ENCODE measurements at regions not wholly inside any gene's neighbourhood (a gene's known extent, or its start where the extent isn't known, plus 50 kb on each side); places are given as distances from the start of the nearest gene placed in this dataset.

DNA sequence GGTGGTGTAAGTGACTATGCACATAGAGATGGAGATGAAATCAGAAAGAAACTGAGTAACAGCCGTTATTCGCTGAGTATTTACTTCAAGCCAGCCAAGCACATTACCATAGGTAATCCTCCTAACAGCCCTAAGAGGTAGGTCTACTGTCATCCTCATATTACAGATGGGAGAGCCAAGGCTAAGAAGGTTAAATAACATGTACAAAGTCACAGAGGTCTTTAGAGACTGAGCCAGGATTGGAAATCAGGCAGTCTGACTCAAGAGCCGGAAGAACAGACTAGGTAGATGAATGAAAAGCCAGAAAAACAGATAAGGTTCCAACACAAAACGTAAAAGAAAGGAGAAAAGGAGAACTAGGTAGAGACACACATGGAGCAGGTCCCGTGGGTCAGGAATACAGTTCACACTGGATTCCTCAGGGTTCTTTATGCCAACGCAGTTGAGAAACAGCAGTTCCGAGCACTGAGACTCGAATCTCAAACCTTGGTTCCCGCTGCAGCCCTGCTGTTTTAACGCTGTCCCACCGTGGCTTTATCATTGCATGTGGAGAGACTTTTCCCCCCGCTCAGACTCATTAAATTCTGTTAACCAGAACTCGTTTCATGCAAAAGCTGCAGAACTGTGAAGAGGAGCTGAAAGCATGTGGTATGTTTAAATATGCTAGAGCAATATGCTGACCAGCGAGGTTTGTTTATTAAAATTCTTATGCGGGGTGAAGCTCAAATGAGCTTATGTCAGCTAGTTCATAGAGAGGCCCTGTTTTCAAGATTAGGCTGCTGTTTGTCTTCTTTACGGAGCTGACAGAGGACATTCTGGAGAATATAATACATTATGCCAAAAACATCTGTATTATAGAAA, 537.9 kb downstream of the CD83 start:
- no peak for DNase-seq

DNA sequence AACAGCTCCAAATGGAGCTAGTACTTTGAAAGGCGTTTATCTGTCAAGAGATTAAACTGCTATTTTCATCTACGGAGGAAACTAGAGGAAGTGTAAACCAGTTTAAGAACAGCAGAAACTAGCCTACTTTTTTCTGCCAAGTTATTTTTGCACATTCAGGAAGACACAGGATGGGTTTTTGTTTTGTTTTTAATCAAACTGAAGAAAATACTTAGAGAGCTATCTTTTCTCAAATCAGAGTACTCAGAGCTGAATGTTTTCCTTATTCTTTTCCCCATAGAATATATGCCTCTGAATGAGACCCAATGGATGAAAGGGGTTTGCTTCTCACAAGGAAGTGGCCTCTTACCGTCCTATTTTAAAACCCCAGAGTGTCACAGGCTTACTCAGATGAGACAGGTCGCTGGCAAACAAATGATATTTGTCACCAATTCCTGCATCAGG, 538.5 kb downstream of the CD83 start:
- DNase-seq: peak; percentile 32

DNA sequence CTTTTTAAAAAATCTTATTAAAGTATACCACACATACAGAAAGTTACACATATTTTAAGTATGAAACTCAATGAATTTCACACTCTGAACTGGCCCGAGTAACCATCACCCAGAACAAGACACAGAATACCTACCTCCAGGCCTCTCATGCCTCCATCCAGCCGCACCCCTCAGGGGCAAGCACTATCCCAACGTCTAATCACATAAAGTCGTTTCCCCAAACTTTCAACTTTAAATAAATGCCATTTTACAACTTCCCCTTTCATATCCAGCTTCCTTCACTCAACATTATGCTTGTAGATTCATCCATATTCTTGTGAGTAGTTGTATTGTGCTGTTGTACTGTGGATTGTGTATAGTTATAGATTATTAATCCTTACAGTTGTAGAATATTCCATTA, 539.1 kb downstream of the CD83 start:
- DNase-seq: no peak

DNA sequence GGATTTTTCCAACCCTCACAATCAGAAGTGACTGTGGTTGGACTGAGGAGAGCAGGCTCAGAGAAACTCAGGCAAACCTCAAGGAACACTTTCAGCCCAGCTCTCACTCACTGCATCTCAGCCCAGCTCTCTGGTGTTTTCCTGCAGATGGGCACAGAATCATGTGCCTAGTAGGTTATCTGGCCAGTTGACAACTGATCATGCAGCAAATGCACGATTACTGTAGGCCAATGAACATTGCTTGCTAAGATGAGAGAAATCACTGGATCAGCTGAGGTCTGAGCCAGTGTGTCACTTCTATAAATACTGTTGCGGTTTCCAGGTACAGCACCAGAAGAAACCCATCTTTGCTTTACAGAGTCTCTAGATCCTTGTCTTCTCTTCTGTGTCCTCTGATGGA, 540.5 kb downstream of the CD83 start:
- DNase-seq: no peak

DNA sequence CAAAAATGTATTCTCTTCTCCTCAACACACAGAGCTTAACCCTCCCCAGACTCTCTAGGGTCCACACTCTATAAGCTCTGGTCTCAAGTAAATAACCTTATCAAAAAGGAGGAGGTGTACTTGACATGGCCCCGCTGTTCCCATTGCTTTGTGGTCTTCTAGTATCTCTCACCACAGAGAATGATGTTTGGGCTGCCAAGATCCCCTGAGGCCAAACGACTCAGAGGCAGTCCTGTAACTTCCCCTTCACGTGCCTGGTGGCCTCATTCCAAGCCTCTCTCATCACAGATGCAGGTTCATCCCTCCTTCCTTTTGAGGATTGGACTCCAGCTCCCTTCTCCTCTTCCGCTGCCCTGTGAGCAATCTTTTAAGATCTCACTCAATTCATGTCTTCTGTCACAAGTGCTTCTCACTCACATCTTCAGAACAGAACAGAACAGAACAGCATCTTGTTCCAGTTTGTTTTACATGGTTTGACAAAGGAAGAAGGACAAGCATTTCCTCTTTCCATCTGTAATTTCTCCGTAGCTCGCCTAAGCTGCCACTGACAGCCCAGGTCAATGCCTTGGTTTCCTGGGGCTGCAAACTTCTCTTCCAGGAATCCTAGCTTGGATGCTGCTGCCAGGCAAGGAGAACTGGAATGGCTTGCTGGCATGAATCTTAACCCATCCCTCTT, 541.5 kb downstream of the CD83 start:
- peak; percentile 56 for DNase-seq

DNA sequence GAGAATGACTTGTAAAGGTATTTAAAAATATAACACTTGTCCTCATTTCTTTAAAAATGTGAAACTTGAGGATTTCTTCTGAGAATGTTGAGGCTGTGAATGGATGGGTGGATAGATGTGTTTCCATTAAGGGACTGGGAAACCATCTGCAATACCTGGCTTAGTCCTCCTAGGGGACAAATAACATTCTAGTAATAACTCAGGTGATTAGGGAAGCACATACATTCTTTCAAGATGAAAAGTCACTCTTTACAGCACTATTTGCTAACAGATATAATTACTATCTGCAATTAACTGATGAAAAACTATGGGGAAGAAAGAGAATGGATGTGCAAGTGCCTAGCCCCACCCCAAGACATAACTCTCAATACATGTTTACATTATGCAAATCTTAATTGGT, 542.3 kb downstream of the CD83 start:
- no peak for DNase-seq

DNA sequence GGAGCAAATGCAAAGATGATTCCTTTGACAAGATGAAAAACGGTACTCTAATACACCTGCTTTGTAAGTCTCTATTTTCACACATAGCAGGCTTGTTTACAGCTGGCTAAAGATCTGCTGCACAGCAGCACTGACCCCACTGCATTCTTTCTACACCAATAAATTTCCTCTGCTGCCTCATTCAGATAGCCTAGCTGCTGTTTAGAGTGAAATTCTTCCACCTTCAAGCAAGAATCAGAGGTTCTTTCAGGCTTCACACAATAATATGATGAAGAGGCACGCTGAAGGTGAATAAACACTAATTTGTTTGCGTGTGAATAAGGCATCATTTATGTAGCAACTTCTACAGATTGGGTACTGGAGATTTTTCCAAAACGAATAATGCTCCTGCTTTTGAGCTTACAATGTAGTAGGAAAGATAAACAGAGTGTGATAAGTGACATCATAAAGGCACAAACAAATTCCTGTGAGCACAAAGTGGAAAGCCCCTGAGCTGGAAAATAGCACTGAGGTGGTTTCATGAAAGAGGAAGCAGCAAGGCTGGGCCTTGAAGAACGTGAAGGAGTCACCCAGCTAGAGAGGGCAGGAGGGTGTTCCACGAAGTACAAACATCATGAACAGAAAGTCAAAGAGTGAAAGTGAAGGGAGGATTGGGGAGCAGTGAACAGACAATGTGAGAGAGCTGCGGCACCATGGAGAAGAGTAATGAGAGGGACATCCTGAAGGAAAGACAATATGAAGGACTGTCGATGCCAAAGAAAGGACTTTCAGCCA, 543.4 kb downstream of the CD83 start:
- peak; percentile 82 for DNase-seq

DNA sequence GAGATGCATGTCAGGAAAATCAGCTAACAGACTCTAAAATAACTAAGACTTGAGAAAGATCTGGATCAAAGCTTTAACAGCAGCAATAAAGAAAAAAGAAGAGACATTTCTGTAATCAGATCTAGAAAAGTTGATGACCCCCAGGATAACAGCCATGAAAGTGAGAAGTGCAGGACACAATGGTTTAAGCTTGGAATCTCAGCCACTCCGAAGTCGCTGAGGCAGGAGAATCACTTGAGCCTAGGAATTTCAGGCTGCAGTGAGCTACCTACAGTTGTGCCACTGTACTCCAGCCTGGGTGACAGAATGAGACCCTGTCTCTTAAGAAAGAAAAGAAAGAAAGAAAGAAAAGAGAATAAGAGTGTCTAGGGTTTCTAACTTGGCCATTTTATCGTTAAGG, 544.1 kb downstream of the CD83 start:
- DNase-seq: no peak

DNA sequence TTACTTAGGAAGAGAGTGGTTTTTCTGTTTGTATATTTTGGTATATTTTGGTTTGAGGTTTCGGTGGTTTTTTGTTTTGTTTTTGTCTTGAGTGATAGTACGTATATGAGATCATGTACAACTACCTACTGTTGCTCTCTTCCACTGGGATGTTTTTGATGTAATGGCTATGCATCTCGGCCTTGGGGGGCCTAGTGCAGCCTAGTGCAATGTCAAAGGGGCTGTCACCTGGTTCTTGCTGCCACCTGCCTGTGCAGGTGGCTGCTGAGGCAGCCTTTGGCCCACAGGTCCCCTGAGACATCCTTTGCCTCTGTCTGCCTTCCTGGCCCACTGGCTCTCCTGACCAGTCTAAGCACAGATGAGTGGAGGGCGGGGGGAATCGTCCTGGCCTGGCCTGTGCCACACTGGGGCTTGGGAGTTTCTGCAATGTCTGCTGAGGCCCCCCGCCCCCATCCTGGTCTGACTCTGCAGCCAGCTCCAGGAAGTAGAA, 546.6 kb downstream of the CD83 start:
- DNase-seq: peak; percentile 70

DNA sequence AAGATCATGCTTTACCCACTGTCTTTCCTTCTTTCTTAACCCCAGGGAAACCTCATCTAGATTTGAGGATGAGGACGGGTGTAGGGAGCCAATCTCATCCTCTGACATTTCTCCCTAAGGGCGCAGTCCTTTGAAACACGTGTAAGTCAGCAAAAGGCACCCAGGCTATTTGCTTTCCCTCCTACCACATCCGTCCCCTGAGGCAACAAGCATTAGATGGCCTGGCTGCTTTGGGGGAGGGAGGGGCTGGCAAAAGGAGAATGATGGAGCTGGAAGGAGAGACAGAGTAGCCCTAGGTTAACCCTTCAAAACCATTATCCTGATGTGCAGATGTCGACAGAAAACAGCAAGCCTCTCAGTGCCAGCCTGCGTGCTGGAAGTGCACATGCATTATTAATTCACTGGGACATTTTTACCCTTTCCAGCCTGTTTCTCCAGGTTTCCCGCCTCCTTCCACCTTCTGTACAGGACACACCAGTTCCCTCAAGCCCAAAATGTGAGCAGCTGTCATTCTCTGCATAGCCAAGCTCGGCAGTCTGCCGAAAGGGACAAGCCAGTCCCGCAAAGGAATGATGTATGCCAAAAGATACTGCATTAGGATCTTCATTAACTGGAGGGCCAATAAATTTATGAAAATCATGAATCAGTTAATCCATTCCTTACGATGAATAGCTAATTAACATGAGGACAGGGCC, 547.2 kb downstream of the CD83 start:
- DNase-seq: no peak

DNA sequence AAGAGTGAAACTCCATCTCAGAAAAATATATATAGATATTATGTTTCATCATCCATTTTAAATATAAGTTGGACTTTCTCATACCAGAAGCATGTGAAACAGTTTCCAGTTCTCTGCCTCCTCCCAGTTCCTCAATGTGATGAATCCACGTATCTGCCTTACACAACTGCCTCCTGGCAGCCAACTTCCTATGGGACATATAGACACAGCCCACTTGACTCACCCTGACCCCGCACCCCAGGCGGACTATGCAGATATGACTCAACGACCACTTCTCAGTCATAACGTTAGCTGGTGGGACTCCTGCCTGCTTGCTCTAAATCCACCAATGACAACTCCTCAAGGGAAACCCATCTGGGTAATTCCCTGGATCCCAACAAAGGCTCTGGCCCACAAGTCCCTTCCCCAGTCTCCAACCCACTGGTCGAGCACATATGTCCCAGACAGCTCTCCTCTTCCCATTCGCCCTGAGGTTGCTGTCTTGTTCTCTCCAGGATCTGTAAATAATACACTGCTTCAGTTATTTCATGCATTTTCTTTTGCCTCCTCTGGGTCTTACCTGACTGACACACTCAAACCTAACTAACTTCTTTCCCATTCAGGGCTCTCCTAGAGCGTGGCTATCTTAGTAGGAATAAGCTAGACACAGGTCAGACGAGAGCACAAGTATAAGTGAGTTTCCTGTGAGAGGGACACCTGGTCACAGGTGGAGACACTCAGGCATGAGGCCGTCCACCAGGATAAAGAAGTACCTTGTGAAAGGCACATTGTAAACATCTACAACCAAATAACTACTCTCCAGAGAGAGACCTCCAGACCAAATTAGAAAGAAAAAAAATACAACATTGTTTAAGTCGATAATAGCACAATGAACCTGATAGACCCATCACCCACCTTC, 548.5 kb downstream of the CD83 start:
- DNase-seq: peak; percentile 84

DNA sequence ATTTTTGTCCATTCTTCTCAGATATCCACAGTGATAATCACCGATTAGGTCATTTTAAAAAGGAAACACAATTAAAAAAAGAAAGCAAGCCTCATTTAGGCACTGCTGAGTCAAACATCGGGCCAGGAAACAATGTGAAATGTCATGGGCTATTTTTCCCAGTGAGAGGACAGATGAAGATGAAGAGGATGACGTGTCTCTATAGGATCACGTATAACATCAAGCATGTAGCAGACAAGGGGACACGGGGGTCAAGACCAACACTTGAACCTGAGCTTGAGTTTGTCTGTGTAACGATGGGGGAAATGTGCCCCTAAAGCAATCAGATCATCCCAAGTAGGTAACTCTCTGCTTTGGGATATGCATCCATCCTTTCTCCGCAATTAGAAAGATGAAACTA, 553.2 kb downstream of the CD83 start:
- no peak for DNase-seq

DNA sequence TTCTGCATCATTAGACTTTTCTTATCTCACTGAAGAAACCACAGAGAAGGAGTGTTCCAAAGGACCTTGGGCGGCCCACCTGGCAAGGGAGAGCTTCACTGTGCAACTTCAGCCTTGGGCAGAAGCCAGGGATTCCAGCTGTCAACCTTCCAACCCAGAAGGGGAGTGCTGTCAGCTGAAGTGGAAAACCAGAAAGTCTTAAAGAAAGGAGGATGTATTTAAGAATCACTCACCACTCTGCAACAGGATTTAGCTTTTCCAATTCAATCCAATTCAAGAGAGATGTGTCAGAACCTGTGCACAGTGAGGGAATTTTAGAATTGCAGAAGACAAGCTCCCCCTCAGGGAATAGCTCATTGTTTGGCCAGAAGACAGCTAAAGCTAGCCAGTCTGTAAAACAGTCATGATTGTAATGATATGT, 553.7 kb downstream of the CD83 start:
- no peak for DNase-seq

DNA sequence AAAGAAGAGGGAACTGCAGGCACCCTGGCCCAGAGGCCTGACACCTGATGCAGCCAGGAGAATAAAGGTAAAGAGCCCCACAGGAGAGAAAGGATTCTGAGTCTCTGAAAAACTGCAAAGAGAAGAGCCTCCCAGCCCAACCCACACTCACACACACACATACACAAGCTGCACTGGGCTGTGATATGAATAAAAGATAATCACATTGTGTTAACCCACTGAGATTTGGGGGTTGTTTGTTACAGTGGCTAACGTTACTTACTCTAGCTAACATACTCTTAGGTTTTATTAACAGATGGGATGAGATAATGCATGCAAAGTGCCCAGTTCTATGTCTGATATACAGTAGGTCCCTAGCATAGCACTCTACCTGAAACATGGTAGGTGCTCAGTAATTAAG, 554.4 kb downstream of the CD83 start:
- DNase-seq: no peak

DNA sequence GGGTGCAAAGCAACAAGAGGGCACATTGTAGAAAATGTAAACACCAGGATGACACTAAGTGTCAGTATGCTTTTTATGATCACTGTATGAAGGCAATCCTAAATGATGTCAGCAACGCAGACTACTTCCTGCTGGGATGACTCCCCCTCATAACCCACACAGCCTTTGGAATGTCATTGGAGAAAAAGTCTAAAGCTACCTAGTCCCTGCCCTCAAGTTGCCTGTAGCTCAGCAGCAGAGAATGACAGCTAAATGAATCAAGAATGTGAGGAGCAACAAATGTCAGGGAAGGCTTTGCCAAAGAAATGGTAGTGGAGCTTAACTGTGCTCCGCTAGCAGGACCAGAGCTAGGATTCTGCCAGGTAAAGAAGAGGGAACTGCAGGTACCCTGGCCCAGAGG, 555.6 kb downstream of the CD83 start:
- no peak for DNase-seq

DNA sequence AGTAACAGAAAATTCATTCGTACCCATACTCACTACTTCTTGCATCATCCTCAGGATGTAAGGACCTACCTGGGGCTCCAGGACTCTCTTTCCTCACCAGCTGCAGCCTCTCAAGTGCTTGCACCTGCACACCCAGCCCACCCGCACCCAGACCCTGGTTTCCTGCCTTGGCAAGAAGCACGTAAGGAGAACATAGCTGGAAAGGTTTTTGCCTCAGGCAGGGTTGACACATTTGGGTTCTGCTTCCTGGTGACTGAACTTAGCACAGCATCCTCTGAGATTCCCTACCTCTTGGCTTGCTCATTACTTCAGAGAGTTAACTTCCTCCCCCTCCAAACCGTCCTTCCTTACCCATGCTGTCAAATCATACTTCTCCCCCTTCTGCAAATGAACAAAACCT, 556.9 kb downstream of the CD83 start:
- no peak for DNase-seq

DNA sequence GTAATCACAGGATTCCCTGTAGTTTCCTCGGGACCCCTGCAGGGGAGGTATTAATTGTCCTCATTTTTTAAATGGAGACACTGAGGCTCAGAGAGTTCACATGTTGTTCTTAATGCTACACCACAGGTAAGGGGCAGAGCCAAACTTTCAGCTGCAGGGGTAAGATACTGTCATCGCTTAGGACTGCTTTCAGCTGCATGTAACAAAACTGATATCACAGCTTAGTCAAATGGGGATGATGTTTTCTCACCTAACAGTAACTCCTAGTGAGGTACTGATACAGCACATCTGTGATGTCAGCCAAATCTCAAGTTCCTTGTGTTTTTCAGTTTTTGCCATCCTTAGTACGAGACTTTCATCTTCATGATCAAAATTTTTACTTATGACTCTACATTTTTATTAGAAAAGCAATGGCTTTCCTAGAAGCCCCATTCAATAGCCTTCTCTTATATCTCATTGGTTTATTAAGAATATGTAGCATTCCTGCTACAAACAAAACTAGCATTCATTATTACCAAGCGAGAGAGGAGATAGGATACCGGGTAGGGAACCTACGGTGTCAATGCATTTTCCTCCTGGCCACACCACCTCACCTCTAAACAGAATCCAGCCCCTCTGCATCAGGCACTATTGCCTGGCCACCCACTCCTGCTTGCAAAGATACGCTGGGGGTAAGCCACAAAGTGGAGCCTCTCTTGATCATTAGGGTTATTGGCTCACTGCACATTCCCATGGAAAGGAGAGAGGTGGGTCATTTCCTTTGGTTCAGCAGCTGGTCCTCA, 557.5 kb downstream of the CD83 start:
- no peak for DNase-seq

DNA sequence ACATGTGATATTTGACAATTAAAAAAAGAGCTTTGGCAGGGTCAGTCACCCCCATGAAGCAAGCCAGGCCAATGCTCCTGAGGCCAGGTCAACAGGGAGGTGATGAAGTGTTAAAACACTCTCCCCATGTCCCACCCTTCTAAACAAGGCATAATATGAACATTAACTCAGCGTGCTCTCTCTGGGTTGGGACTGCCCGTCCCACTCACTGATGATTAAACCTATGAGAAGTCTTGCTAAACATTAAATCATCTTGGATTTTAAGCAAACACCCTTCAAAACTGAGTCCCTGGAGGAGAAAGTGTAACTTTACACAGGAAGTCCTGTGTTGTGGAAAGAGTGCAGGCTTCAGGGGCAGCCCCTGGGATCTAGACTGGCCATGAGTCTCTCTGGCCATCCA, 558.5 kb downstream of the CD83 start:
- DNase-seq: no peak

DNA sequence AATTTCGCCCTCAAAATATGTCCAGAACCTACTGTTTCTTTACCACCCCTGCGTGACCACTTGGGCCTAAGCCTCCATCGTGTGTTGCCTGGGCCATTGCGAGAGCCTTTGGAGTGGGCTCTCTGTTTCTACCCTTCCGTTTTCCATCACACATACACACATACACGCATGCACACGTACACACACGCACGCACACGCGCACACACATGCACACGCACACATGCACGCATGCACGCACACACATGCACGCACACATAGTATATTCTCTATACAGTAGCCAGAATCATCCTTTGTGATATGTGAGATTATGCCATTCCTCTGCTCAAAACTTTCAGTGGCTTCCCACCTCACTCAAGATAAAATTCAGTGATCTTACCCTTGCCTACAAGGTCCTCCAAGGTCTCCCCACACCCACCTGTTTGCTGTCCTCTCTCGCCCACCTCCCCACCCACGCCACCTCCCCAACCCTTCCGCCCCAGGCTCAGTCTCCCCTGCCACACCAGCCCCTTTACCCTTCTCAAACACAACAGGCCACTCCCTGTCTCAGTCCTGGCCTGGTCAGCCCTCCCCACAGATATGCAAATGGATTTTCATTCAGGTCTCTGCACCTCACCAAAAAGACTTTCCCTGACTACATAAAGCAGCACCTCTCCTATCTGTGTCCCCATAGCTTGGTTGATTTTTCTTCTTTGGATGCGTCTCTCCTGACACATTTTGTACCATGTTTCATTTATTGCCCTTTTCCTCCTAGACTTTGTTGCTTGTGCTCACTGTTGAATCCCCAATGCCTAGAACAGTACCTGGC, 559.6 kb downstream of the CD83 start:
- DNase-seq: no peak

Data from CD4-positive, alpha-beta T cell treated with Interleukin-15 for 1 hour (primary cell).